A172 (cell line): ENCODE measurements at regions not wholly inside any gene's neighbourhood (a gene's known extent, or its start where the extent isn't known, plus 50 kb on each side); places are given as distances from the start of the nearest gene placed in this dataset.
A peak's percentile ranks its signal among the peaks of the same experiment; 100 is the strongest.

Source experiments
- DNase-seq: peaks from one replicate; pipeline ENCODE4 v3.0.0-alpha.2; 2015; ENCODE audit warnings: low spot score

- no peak for DNase-seq
Measured at GRCh38 chr13:107475753-107476453, 739.4 kb downstream of the LIG4 start.

GRCh38 chr13:107473253-107473652 is 742.1 kb downstream of the LIG4 start:
- no peak for DNase-seq

GRCh38 chr13:107466326-107467099 is 748.8 kb downstream of the LIG4 start:
- peak; percentile 51 for DNase-seq

DNA sequence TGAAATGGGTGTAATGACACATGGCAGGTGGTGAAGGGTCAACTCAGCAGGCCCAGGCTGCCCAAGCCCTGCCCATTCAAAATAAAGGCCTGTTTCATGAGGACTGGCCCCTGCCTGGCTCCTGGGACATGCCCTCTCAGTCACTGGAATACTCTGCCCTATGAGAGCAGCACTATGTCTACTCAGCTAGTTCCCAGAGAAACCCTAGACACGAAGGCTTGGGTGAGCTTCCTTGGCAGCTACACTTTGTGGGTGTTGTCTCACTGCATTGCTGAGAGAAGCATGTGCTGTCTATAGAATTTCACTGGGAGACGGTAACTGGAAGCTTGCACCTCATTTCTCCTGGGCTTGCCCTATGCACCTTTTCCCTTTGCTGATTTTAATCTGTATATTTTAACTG is 752.8 kb downstream of the LIG4 start:
- DNase-seq, result no peak

GRCh38 chr13:107461751-107462150 is 753.6 kb downstream of the LIG4 start:
- DNase-seq, result no peak

GRCh38 chr13:107459430-107459829 is 755.9 kb downstream of the LIG4 start:
- peak; percentile 32 for DNase-seq

- no peak for DNase-seq
Measured at GRCh38 chr13:107458269-107458668, 757.1 kb downstream of the LIG4 start.

DNA sequence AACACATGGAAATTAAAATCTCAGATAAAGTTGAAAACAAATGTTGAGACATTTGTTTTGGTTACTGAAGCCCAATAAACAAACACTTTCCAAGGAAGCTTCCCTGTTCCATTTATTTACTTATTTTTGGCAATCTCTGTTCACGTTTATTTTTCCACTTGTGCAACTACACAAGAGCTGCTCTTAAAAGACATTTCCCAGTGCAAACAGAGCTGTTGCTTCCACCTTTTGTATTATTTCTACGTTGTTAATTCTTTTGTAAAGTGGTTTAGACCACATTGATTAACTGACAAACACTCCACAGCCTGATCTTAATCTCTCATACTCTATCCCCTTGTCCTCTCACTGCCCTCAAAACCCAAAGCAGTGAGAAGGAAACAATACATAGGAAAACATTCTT is 757.6 kb downstream of the LIG4 start:
- no peak for DNase-seq

DNA sequence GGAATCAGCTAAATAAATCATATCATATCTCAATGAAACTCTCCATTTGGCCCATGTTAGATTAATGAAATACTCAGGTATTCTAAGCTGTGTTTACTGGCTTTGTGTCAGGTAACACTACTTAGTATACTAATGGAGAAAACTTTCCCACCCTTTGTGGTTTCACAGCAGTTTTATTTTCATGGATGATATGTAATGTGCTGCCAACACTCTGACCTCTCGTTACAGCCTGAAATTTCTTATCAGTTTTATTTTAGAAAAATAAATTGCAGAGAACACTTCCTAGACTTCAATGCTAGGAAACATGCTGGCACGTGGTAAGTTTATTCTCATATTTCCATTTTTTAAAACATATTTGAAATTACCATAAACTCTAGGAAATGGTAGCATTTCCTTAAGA is 758.9 kb downstream of the LIG4 start:
- DNase-seq, result no peak

- DNase-seq, result no peak
Measured at GRCh38 chr13:107452833-107453232, 762.5 kb downstream of the LIG4 start.

DNA sequence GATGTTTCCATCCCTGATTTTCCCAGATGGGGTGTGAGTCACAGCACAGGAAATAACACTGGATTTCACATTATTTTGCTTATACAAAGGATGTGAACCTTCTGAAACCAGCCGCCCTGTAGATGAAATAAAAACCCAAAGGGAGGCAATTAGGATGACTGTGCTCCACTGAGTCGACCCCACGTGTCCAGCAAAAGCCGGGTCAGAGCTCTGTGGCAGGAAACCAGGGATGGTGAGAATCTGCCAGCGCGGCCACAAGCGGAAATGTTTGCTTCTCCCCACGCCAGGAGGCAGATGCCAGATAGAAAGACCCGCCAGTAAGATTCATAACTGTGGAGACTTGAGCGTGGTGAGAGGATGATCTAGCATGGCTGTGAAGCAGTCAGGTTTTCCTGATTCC is 764.4 kb downstream of the LIG4 start:
- peak; percentile 81 for DNase-seq

GRCh38 chr13:107450431-107450830 is 764.9 kb downstream of the LIG4 start:
- DNase-seq, result peak; percentile 19

- DNase-seq, result no peak
Measured at GRCh38 chr13:107447591-107447990, 767.7 kb downstream of the LIG4 start.

DNA sequence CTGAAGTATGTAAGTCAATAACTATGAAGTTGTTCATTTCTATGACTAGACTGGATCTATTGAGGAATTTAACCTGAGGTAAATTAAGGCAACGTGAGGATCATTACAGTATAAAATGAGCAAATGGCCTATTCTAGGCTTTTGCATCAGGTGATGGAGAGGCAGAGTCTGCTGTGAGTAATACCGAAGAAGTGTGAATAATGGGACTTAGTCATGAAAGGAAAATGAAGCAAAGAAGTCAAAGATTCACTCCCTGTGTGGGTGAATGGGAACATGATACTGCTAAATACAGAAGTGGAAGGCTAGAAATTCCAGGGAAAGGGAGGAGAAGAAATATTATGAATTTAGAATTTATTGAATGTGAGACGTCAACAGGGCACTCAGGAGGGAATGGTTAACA is 774.1 kb downstream of the LIG4 start:
- peak; percentile 38 for DNase-seq

DNA sequence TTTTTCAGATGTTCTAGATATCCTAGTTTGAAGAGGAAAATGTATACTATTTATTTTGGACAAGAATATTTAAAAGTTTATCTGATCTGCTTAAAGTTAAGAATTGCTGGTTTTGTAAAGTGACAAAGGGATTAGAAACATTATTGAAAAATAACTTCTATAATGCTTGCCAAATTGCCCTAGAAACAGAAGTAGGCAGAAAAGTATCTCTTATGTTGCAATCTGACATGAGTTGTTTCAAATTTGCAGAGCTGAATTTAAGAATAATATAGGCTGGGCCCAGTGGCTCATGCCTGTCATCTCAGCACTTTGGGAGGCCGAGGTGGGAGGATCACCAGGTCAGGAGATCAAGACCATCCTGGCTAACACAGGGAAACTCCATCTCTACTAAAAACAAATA is 777.1 kb downstream of the LIG4 start:
- no peak for DNase-seq

GRCh38 chr13:107434347-107434746 is 781.0 kb downstream of the LIG4 start:
- no peak for DNase-seq

GRCh38 chr13:107427536-107427935 is 787.8 kb downstream of the LIG4 start:
- no peak for DNase-seq

DNA sequence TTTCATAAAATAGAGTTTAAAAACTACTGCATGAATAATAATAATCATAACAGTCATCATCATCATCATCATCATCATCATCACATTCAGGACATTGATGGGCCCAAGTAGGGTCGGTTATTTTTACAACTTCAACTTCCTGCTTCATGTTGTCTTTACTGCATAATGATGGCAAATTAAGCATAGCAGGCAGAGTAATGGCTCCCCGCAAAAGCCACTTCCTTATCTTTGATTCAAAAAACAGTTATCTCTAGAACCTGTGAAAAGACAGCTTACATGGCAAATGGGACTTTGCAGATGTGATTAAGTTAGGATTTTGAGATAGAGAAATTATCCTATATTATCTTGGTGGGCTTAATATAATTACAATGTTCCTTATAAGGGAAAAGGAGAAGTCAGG is 792.9 kb downstream of the LIG4 start:
- DNase-seq, result peak; percentile 6

GRCh38 chr13:107421951-107422350 is 793.4 kb downstream of the LIG4 start:
- DNase-seq, result no peak

- DNase-seq, result no peak
Measured at GRCh38 chr13:107421028-107421427, 794.3 kb downstream of the LIG4 start.

GRCh38 chr13:107413005-107413404 is 802.3 kb downstream of the LIG4 start:
- no peak for DNase-seq

- no peak for DNase-seq
Measured at GRCh38 chr13:107407074-107407473, 808.3 kb downstream of the LIG4 start.

DNA sequence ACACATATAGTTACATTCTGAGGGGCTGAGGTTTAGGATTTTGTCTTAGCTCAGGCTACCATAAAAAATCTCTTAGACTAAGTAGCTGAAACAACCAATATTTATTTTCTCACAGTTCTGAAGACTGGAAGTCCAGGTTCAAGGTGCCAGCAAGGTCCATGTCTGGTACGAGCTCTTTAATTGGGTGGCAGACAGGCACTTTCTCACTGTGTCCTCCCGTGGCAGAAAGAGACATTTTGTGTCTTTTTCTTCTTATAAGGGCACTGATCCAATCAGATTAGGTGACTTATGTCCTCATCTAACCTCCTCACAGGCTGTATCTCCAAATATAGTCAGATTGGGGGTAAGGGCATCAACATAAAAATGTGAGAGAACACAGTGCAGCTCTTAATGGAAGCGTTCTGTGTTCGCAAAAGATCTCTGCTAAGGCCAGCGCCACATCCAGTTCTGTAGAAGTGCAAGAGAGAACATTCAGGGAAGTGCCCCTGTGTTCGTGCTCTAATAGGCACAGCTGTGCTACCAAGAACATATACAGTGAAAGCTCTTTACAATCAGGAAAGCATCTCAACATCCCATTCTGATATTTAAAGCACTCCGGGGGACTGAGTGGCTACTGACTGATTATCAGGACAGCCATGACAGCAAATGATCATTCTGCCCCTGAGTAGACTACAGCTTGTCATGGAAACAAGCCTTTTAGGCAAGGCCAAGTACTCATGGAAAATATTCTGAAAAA is 819.2 kb downstream of the LIG4 start:
- no peak for DNase-seq
